ENCODE measurements at regions not wholly inside any gene's neighbourhood (a gene's known extent, or its start where the extent isn't known, plus 50 kb on each side); places are given as distances from the start of the nearest gene placed in this dataset.

- TF ChIP-seq CTCF (IDR thresholded peaks at IDR 0.05; ENCODE audit: low read depth, low read length, missing input control) (no peak), RXRA (IDR thresholded peaks at IDR 0.05) (no peak), MAX (IDR thresholded peaks at IDR 0.05) (no peak), FOXA1 (IDR thresholded peaks at IDR 0.05) (no peak), ZBTB33 (IDR thresholded peaks at IDR 0.05) (no peak), SP1 (IDR thresholded peaks at IDR 0.05) (no peak), YY1 (IDR thresholded peaks at IDR 0.05) (no peak), GABPA (IDR thresholded peaks at IDR 0.05 in 1 of 2, conservative IDR thresholded peaks at IDR 0.05 in 1 of 2) (no peak), REST (IDR thresholded peaks at IDR 0.05) (no peak), EGR1 (IDR thresholded peaks at IDR 0.05; ENCODE audit: low read depth in 2 of 2) (no peak)
These were observed 294.6 kb downstream of the RDH14 start for GRCh38 chr2:18265614-18266586.

Measured in liver (tissue), 3 donors.